ENCODE measurements at regions not wholly inside any gene's neighbourhood (a gene's known extent, or its start where the extent isn't known, plus 50 kb on each side); places are given as distances from the start of the nearest gene placed in this dataset.

DNA sequence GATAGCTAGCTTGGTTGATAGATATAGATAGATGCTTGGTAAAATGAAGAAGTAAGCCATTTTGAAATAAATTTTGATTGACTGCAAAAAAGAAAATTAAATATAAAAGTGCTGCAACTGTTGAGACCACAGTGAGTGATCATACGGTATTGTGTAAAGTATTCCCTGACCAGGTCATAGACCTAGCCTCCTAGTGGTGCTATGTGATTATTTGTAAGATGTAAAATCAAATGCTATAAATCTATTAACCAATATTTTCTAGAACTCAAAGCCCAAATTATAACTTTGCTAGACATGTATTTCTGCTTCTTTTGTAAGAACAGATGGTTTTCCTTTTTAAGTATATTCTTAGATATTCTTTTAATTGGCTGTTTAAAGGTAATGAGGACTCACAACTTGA lies 480.2 kb upstream of the PTPRD start:
- TF ChIP-seq, protein P1, sequence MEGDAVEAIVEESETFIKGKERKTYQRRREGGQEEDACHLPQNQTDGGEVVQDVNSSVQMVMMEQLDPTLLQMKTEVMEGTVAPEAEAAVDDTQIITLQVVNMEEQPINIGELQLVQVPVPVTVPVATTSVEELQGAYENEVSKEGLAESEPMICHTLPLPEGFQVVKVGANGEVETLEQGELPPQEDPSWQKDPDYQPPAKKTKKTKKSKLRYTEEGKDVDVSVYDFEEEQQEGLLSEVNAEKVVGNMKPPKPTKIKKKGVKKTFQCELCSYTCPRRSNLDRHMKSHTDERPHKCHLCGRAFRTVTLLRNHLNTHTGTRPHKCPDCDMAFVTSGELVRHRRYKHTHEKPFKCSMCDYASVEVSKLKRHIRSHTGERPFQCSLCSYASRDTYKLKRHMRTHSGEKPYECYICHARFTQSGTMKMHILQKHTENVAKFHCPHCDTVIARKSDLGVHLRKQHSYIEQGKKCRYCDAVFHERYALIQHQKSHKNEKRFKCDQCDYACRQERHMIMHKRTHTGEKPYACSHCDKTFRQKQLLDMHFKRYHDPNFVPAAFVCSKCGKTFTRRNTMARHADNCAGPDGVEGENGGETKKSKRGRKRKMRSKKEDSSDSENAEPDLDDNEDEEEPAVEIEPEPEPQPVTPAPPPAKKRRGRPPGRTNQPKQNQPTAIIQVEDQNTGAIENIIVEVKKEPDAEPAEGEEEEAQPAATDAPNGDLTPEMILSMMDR (IDR thresholded peaks at IDR 0.05), result no peak
- no peak for TF ChIP-seq POLR2A (IDR thresholded peaks at IDR 0.05)

All from body of pancreas (tissue), 4 donors.